Neural cell (in vitro differentiated cells): ENCODE measurements at regions not wholly inside any gene's neighbourhood (a gene's known extent, or its start where the extent isn't known, plus 50 kb on each side); places are given as distances from the start of the nearest gene placed in this dataset.
"Not testable (repeated sequence)": the region's sequence is repeated elsewhere in the genome, so short reads cannot be mapped to it uniquely, and the experiment has no call there.

Source experiments
- H2AFZ ChIP-seq: fragments of 200-600, 300-800 bp; sonication (generic), shearing (Covaris generic); 2 replicates; pipeline ENCODE4 v1.6.0; 2014; ENCODE audit warnings: low read depth, mild to moderate bottlenecking, antibody characterized with exemption, low read length, moderate library complexity
- H3F3A ChIP-seq: fragments of 200-600 bp; shearing (Covaris generic); 2 replicates; pipeline ENCODE4 v1.6.1; 2016; ENCODE audit warnings: mild to moderate bottlenecking, moderate library complexity, mixed read lengths, antibody characterized with exemption, low read length; ENCODE audit not compliant: insufficient read depth, poor library complexity, severe bottlenecking
- H3K27ac ChIP-seq: fragments of 200-600, 300-800 bp; sonication (generic), shearing (Covaris generic); 2 replicates; pipeline ENCODE4 v1.5.1; 2014; ENCODE audit warnings: mild to moderate bottlenecking, low read length, moderate library complexity
- H3K27me3 ChIP-seq: fragments of 300-800, 200-600 bp; sonication (generic), shearing (Covaris generic); 2 replicates; pipeline ENCODE4 v1.6.0; 2014; ENCODE audit warnings: mild to moderate bottlenecking, low read depth, low read length, moderate library complexity; ENCODE audit not compliant: insufficient read depth
- H3K36me3 ChIP-seq: fragments of 300-800, 200-600 bp; sonication (generic), shearing (Covaris generic); 2 replicates; pipeline ENCODE4 v1.5.1; 2014; ENCODE audit warnings: mild to moderate bottlenecking, antibody characterized with exemption, low read length, moderate library complexity; ENCODE audit not compliant: insufficient read depth
- H3K4me2 ChIP-seq: fragments of 300-800, 200-600 bp; sonication (generic), shearing (Covaris generic); 2 replicates; pipeline ENCODE4 v1.6.0; 2014; ENCODE audit warnings: mild to moderate bottlenecking, low read length
- H3K4me3 ChIP-seq: fragments of 300-800, 200-600 bp; sonication (generic), shearing (Covaris generic); 2 replicates; pipeline ENCODE4 v1.5.1; 2014; ENCODE audit warnings: mild to moderate bottlenecking, low read length, moderate library complexity
- H3K79me2 ChIP-seq: fragments of 200-600 bp; shearing (Covaris generic); replicated peaks from 2 replicates; pipeline ENCODE4 v1.6.0; 2014; ENCODE audit warnings: mild to moderate bottlenecking, low read length, moderate library complexity; ENCODE audit not compliant: insufficient read depth
- H3K9ac ChIP-seq: fragments of 300-800, 200-600 bp; sonication (generic), shearing (Covaris generic); 2 replicates; pipeline ENCODE4 v1.6.1; 2016; ENCODE audit warnings: mild to moderate bottlenecking, low read length, mixed read lengths
- H3K9me2 ChIP-seq: fragments of 200-600 bp; shearing (Covaris generic); 2 replicates; pipeline ENCODE4 v1.6.1; 2016; ENCODE audit warnings: mild to moderate bottlenecking, low read length, mixed read lengths; ENCODE audit not compliant: insufficient read depth
- H3K9me3 ChIP-seq: fragments of 200-600, 300-800 bp; sonication (generic), shearing (Covaris generic); 2 replicates; pipeline ENCODE4 v1.6.1; 2016; ENCODE audit warnings: mild to moderate bottlenecking, mixed run types, low read length, moderate library complexity, mixed read lengths
- H4K20me1 ChIP-seq: fragments of 200-600 bp; shearing (Covaris generic); 2 replicates; pipeline ENCODE4 v1.6.1; 2016; ENCODE audit warnings: mild to moderate bottlenecking, mixed run types; ENCODE audit not compliant: insufficient read depth
- EP300 ChIP-seq: fragments of 450-650 bp; conservative IDR thresholded peaks from 2 replicates; pipeline ENCODE4 v1.6.1; 2014; ENCODE audit warnings: antibody characterized with exemption, mild to moderate bottlenecking, moderate library complexity; ENCODE audit not compliant: poor library complexity, severe bottlenecking
- EZH2 ChIP-seq: fragments of 200-600, 300-800 bp; shearing (Covaris generic), sonication (generic); IDR thresholded peaks from 2 replicates; pipeline ENCODE4 v1.6.1; 2014; ENCODE audit warnings: antibody characterized with exemption, low read length, borderline replicate concordance, mild to moderate bottlenecking; ENCODE audit not compliant: insufficient read depth, poor library complexity, severe bottlenecking
- MXI1 ChIP-seq: fragments of 450-650 bp; conservative IDR thresholded peaks from 2 replicates; pipeline ENCODE4 v1.6.1; 2014; ENCODE audit warnings: antibody characterized with exemption, mild to moderate bottlenecking; ENCODE audit not compliant: poor library complexity, severe bottlenecking
- POLR2AphosphoS5 ChIP-seq: IDR thresholded peaks from 2 replicates; pipeline ENCODE4 v1.6.1; 2012
- RAD21 ChIP-seq: fragments of 450-650 bp; conservative IDR thresholded peaks from 2 replicates; pipeline ENCODE4 v1.6.1; 2014; ENCODE audit warnings: antibody characterized with exemption, mild to moderate bottlenecking, moderate library complexity
- SMC3 ChIP-seq: fragments of 450-650 bp; conservative IDR thresholded peaks from 2 replicates; pipeline ENCODE4 v1.6.1; 2014; ENCODE audit warnings: antibody characterized with exemption, mild to moderate bottlenecking, moderate library complexity; ENCODE audit not compliant: poor library complexity
- TAF1 ChIP-seq: IDR thresholded peaks from 2 replicates; pipeline ENCODE4 v1.6.1; 2012; ENCODE audit warnings: low read depth
- TF ChIP-seq, protein P1 (sequence below): IDR thresholded peaks from 2 replicates; pipeline ENCODE4 v1.6.1; 2012; ENCODE audit warnings: borderline replicate concordance
- TF ChIP-seq, protein P2 (sequence below): fragments of 450-650 bp; IDR thresholded peaks from 2 replicates; pipeline ENCODE4 v1.5.1; 2014; ENCODE audit warnings: antibody characterized with exemption, mild to moderate bottlenecking, moderate library complexity; ENCODE audit not compliant: poor library complexity, severe bottlenecking

DNA sequence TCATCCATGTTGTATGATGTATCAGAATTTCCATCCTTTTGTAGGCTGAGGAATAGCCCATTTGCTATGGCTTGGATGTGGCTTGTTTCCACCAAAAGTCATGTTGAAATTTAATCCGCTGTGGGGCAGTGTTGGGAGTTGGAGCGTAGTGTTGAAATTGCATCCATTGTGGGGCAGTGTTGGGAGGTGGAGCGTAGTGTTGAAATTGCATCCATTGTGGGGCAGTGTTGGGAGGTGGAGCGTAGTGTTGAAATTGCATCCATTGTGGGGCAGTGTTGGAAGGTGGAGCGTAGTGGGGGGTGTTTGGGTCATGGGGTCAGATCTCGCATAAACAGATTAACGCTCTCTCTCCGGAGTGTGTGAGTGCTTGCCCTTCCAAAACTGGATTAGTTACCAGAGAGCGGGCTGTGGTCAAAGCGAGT is 53.9 kb upstream of the OTOS start:
- H3K79me2 ChIP-seq, H3K9me2 ChIP-seq, H3K9ac ChIP-seq, H3K36me3 ChIP-seq, H3K4me2 ChIP-seq, H3K9me3 ChIP-seq, H4K20me1 ChIP-seq, H2AFZ ChIP-seq, H3F3A ChIP-seq, H3K27me3 ChIP-seq, H3K4me3 ChIP-seq, H3K27ac ChIP-seq: not testable (repeated sequence)

DNA sequence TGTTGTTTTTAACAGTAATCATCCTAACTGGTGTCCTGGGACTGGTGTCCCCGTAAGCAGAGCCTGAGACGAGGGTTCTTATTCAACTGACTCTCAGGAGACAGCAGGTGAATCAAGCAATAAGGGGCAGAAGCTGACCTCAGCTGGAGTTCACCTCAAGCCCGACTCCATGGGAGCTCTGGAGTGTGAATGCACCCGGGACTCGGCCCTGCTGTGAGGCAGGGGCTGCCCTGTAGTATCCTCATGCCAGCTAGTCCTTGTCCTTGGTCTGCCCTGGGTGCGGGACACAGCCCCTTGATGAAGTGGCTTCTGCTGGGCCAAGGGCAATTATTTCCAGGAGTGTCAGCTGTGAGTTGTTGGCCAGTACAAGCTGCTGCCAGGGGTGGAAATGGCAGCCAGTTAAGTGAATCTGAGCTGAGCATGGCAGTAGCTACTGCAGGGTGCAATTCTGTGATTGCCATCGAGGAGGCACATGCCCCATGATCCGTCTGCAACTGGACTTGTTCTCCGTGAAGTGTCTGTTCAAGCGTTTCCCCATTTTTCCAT is 54.9 kb upstream of the OTOS start:
- no peaks in the 10 kb centered on the region for H3K36me3 ChIP-seq
- H3K27ac ChIP-seq, result no peak overlapping the region
- no peaks in the 10 kb centered on the region for H3K27me3 ChIP-seq
- no peaks in the 10 kb centered on the region for H3F3A ChIP-seq
- H3K9ac ChIP-seq, result no peak overlapping the region
- H3K4me3 ChIP-seq, result no peak overlapping the region
- H3K79me2 ChIP-seq, result no peaks in the 10 kb centered on the region
- H2AFZ ChIP-seq, result no peak overlapping the region
- no peaks in the 10 kb centered on the region for H3K9me2 ChIP-seq
- H3K9me3 ChIP-seq, result no peaks in the 10 kb centered on the region
- H4K20me1 ChIP-seq, result no peaks in the 10 kb centered on the region
- H3K4me2 ChIP-seq, result no peak overlapping the region
- TF ChIP-seq TAF1 (no peak), RAD21 (no peak), POLR2AphosphoS5 (no peak), SMC3 (no peak), EP300 (no peak), MXI1 (no peak), EZH2 (no peak)
- TF ChIP-seq, protein P1, sequence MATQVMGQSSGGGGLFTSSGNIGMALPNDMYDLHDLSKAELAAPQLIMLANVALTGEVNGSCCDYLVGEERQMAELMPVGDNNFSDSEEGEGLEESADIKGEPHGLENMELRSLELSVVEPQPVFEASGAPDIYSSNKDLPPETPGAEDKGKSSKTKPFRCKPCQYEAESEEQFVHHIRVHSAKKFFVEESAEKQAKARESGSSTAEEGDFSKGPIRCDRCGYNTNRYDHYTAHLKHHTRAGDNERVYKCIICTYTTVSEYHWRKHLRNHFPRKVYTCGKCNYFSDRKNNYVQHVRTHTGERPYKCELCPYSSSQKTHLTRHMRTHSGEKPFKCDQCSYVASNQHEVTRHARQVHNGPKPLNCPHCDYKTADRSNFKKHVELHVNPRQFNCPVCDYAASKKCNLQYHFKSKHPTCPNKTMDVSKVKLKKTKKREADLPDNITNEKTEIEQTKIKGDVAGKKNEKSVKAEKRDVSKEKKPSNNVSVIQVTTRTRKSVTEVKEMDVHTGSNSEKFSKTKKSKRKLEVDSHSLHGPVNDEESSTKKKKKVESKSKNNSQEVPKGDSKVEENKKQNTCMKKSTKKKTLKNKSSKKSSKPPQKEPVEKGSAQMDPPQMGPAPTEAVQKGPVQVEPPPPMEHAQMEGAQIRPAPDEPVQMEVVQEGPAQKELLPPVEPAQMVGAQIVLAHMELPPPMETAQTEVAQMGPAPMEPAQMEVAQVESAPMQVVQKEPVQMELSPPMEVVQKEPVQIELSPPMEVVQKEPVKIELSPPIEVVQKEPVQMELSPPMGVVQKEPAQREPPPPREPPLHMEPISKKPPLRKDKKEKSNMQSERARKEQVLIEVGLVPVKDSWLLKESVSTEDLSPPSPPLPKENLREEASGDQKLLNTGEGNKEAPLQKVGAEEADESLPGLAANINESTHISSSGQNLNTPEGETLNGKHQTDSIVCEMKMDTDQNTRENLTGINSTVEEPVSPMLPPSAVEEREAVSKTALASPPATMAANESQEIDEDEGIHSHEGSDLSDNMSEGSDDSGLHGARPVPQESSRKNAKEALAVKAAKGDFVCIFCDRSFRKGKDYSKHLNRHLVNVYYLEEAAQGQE, result no peak
- TF ChIP-seq, protein P2, sequence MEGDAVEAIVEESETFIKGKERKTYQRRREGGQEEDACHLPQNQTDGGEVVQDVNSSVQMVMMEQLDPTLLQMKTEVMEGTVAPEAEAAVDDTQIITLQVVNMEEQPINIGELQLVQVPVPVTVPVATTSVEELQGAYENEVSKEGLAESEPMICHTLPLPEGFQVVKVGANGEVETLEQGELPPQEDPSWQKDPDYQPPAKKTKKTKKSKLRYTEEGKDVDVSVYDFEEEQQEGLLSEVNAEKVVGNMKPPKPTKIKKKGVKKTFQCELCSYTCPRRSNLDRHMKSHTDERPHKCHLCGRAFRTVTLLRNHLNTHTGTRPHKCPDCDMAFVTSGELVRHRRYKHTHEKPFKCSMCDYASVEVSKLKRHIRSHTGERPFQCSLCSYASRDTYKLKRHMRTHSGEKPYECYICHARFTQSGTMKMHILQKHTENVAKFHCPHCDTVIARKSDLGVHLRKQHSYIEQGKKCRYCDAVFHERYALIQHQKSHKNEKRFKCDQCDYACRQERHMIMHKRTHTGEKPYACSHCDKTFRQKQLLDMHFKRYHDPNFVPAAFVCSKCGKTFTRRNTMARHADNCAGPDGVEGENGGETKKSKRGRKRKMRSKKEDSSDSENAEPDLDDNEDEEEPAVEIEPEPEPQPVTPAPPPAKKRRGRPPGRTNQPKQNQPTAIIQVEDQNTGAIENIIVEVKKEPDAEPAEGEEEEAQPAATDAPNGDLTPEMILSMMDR, result no peak
